ENCODE measurements at regions not wholly inside any gene's neighbourhood (a gene's known extent, or its start where the extent isn't known, plus 50 kb on each side); places are given as distances from the start of the nearest gene placed in this dataset.
"Not testable (repeated sequence)": the region's sequence is repeated elsewhere in the genome, so short reads cannot be mapped to it uniquely, and the experiment has no call there.

- DNase-seq (ENCODE audit: low read depth in 4 of 4, low spot score in 3 of 4), result no peak
Measured at GRCh38 chr2:144999071-144999875, 479.4 kb upstream of the ZEB2 start.

GRCh38 chr2:144998435-144998834 lies 478.5 kb upstream of the ZEB2 start:
- DNase-seq (ENCODE audit: low read depth in 4 of 4, low spot score in 3 of 4), result no peak

- DNase-seq (ENCODE audit: low read depth in 4 of 4, low spot score in 3 of 4), result no peak
Measured at GRCh38 chr2:144996225-144996795, 476.4 kb upstream of the ZEB2 start.

DNA sequence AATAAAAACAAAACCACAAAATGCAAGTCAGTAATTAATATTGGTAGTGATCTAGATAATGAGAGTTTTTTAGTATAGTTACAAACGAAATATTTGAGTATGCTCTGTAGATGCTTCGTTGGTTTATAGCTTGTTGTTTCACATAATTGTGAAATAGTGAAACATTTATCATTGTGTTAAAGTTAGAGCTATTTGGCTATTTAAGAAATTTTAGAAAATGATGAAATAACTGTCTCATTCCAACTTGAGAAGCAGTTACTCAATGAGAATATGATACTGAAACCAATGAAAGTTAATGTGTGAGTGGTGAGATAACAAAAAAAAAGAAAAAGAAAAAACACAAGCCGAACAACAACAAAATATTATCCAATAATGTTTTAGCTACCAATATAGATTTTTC lies 475.6 kb upstream of the ZEB2 start:
- no peak for DNase-seq (ENCODE audit: low read depth in 4 of 4, low spot score in 3 of 4)

DNA sequence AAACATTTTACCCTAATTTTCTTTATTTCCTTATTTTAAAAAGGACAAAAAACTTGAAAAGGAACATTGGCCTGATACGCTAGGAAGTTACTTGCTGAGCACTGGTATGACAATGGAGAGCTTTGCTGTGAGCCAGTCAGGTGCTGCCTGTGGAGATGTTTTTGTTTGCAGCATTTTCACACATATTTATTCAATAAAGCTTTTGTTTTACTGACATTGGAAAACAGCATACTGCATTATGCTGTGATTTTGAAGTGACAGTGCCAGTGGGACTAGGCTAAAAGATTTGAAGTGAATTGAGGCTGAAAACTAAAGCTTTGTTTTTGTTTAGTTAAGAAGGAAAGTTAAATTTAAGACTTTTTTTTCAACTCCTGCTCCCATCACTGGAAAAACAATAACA lies 470.7 kb upstream of the ZEB2 start:
- no peak for DNase-seq (ENCODE audit: low read depth in 4 of 4, low spot score in 3 of 4)

GRCh38 chr2:144989579-144990270 lies 469.8 kb upstream of the ZEB2 start:
- no peak for DNase-seq (ENCODE audit: low read depth in 4 of 4, low spot score in 3 of 4)

DNA sequence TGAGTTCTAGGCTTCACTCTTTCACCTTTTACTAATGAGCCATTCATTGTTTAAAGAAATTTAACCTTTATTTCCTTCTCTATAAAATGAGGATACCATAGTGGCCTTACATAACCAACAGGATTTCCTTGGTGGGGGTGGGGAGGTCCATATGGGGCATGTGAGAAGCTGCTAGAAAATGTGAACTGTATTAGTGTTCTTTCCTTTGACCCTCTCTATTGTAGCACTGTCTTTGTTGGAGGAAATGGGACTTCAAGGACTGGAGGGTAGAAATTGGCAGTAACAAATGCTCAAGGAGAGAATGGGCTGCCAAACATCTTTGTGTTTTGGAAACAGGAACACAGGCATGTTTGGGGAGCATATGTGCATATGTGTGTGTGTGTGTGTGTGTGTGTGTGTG lies 468.7 kb upstream of the ZEB2 start:
- DNase-seq (ENCODE audit: low read depth in 4 of 4, low spot score in 3 of 4), result no peak

DNA sequence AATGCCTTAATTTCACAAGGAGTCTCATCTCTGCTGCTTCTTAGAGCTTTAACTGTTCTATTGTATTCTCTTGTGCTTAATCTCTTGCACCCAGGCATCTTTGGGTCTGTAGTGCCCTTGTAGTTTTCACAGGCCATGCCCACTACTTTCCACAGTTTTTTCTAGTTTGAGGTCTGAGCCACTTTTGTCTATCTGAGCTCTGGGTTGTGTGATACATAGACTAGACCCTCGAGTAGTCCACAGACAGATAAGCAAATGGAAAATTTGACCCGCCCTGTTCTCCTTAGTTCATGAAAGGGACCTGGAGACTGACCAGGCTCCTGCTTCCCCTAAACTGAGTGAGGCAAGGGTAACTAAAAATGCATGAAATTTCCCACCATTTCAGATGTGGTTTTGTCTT lies 466.8 kb upstream of the ZEB2 start:
- DNase-seq (ENCODE audit: low read depth in 4 of 4, low spot score in 3 of 4), result no peak

GRCh38 chr2:144984038-144984437 lies 464.1 kb upstream of the ZEB2 start:
- DNase-seq (ENCODE audit: low read depth in 4 of 4, low spot score in 3 of 4), result no peak

DNA sequence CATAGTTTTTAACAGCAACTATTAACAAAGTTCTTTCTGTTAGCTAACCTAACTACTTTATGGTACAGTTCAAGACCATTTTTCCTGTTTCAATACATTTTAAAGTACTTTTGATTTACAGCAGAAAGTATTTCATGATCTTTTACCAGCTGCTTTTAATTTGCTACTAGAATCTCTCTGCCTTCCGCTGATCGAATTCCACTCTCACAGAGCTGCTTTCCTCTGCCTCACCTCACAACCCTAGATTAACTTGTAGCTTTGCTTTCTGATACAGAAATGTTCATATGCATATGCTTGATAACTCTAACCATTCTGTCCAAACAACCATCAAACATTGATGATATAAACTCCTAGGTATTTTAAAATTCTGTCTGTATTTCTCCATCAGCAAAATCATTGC lies 463.2 kb upstream of the ZEB2 start:
- DNase-seq (ENCODE audit: low read depth in 4 of 4, low spot score in 3 of 4), result no peak

DNA sequence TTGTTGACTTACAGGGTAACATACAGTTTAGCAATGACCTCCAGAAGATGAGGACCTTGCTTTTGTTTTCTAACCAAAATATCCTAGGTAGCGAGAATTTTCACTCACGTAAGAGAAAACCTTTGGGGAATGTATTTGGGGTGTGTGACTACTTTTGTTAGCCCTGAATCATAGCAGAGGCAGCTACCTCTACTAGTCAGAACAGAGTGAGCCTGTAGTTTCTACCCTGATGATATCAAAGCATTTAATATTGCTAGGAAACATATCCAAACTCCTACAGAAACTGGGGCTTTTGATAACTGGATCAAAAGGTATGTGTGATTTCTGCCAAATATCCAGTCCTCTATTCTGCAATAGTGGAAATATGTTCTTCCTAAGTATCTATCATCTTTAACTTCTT lies 462.6 kb upstream of the ZEB2 start:
- DNase-seq (ENCODE audit: low read depth in 4 of 4, low spot score in 3 of 4), result no peak

GRCh38 chr2:144975881-144976280 lies 456.0 kb upstream of the ZEB2 start:
- DNase-seq (ENCODE audit: low read depth in 4 of 4, low spot score in 3 of 4), result no peak

- DNase-seq (ENCODE audit: low read depth in 4 of 4, low spot score in 3 of 4), result no peak
Measured at GRCh38 chr2:144972676-144973075, 452.8 kb upstream of the ZEB2 start.

- DNase-seq (ENCODE audit: low read depth in 4 of 4, low spot score in 3 of 4), result no peak
Measured at GRCh38 chr2:144971786-144972335, 451.9 kb upstream of the ZEB2 start.

- DNase-seq (ENCODE audit: low read depth in 4 of 4, low spot score in 3 of 4), result not testable (repeated sequence)
Measured at GRCh38 chr2:144970410-144970809, 450.5 kb upstream of the ZEB2 start.

DNA sequence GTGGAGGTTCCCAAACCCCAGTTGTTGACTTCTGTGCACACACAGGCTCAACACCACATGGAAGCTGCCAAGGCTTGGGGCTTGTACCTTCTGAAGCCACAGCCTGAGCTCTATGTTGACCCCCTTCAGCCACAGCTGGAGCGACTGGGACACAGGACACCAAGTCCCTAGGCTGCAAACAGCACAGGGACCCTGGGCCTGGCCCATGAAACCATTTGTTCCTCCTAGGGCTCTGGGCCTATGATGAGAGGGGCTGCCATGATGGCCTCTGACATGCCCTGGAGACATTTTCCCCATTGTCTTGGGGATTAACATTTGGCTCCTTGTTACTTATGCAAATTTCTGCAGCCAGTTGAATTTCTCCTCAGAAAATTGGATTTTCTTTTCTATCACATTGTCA lies 449.6 kb upstream of the ZEB2 start:
- not testable (repeated sequence) for DNase-seq (ENCODE audit: low read depth in 4 of 4, low spot score in 3 of 4)

DNA sequence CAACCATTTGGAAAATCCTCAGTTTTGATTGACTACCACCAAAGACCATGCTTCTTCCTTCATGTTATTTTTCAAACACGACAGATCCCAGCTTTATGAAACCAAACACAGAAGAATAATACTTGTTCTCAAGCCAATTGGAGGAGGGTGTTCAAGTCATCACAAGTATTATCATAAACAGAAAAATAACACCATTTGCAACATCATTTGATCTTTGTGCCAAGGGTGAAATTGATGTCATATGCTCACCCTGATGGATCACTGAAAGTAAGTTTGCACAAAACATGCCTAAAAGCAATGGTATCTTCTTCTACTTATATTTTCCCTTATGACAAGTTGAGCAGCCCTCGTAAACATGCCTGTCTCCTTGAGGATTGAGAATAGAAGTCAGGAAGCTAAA lies 448.0 kb upstream of the ZEB2 start:
- DNase-seq (ENCODE audit: low read depth in 4 of 4, low spot score in 3 of 4), result no peak

- no peak for DNase-seq (ENCODE audit: low read depth in 4 of 4, low spot score in 3 of 4)
Measured at GRCh38 chr2:144965172-144965571, 445.3 kb upstream of the ZEB2 start.

DNA sequence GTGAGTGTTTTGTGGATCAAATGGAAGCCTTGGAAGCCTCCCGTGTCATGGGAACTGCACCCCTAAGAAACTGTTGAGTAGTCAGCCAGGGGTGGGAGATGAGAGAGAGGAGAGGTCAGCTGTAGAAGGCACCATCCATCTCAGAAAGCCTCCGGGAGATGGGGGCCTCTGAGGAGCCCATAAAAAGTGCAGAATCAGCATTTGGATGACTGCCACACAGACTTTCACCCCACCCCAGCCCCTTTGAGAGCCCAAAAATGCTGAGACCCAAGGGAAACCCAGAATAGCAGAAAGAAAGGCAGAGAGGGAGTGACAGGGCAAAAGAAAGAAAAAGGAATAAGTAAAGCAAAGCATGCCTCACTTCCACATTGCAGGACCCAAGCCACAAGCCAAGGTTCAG lies 443.1 kb upstream of the ZEB2 start:
- DNase-seq (ENCODE audit: low read depth in 4 of 4, low spot score in 3 of 4), result no peak

- no peak for DNase-seq (ENCODE audit: low read depth in 4 of 4, low spot score in 3 of 4)
Measured at GRCh38 chr2:144959416-144959815, 439.5 kb upstream of the ZEB2 start.

DNA sequence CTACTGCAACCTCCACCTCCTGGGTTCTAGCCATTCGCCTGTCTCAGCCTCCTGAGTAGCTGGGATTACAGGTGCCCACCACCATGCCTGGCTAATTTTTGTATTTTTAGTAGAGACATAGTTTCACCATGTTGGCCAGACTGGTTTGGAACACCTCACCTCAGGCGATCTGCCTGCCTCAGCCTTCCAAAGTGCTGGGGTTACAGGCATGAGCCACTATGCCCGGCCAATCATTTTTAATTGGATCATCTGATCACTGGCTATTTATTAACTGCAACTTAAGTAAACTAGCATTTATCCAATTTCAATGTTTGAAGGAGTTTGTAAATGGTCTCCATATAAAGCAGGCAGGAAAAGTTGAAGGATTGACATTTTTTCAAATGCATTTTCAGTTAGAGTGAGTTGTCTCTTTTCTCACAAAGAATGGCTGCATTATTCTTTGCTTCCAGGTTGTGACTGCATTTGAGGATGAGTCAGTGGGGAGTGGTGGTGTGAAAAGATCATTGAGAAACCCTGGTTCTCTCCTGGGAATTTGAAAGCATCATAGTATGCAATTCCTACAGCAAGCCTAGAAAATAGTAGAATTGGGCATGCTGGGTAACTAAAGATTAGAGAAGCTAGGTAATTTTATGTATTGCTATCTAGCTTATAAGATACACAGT lies 431.1 kb upstream of the ZEB2 start:
- DNase-seq (ENCODE audit: low read depth in 4 of 4, low spot score in 3 of 4), result no peak
